ENCODE measurements at regions not wholly inside any gene's neighbourhood (a gene's known extent, or its start where the extent isn't known, plus 50 kb on each side); places are given as distances from the start of the nearest gene placed in this dataset.

DNA sequence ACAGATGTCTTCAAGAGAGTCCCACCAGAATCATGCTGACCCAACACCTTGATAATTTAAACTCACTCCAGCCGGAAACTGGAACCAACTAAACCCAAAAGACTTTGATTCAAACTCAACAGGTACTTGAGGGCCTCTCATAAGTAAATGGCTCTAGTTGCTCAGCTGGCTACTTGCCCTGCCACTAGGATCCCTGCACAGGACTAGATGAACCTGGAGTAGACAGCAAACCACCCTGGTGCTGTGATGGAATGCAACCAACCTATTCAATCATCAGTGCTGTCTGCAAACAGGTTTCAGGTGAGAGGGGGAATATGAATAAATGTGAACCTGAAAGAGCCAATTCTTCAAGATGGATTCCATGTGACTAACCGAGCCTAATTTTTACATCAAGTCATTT is 216.3 kb downstream of the KATNAL1 start:
- TF ChIP-seq, protein P1, sequence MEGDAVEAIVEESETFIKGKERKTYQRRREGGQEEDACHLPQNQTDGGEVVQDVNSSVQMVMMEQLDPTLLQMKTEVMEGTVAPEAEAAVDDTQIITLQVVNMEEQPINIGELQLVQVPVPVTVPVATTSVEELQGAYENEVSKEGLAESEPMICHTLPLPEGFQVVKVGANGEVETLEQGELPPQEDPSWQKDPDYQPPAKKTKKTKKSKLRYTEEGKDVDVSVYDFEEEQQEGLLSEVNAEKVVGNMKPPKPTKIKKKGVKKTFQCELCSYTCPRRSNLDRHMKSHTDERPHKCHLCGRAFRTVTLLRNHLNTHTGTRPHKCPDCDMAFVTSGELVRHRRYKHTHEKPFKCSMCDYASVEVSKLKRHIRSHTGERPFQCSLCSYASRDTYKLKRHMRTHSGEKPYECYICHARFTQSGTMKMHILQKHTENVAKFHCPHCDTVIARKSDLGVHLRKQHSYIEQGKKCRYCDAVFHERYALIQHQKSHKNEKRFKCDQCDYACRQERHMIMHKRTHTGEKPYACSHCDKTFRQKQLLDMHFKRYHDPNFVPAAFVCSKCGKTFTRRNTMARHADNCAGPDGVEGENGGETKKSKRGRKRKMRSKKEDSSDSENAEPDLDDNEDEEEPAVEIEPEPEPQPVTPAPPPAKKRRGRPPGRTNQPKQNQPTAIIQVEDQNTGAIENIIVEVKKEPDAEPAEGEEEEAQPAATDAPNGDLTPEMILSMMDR (IDR thresholded peaks at IDR 0.05): no peak
- no peak for TF ChIP-seq POLR2AphosphoS5 (IDR thresholded peaks at IDR 0.05)
- no peak for TF ChIP-seq POLR2A (IDR thresholded peaks at IDR 0.05)
- TF ChIP-seq EP300 (IDR thresholded peaks at IDR 0.05): no peak
- H3K9me3 ChIP-seq: no peaks in the 10 kb centered on the region

DNA sequence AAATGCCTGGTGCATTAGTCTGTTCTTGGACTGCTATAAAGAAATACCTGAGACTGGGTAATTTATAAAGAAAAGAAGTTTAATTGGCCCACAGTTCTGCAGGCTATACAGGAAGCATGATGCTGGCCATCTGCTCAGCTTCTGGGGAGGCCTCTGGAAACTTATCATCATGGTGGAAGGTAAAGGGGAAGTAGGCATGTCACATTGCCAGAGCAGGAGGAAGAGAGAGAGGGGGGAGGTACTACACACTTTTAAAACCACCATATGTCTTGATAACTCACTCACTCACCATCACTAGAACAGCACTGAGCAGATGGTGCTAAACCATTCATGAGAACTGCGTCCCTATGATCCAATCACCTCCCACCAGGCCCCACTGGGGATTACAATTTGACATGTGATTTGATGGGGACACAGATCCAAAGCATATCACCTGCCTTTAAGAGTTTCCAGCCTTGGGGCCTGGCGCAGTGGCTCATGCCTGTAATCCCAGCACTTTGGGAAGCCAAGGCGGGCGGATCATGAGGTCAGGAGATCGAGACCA is 219.0 kb downstream of the KATNAL1 start:
- no peaks in the 10 kb centered on the region for H3K36me3 ChIP-seq
- 85 to 98% methylated on average over 5 of the region's 5 CpGs for WGBS, 2 donors
- no peaks in the 10 kb centered on the region for H3K9me3 ChIP-seq
- H3K27ac ChIP-seq: no peak overlapping the region
- TF ChIP-seq POLR2A (IDR thresholded peaks at IDR 0.05) (no peak), POLR2AphosphoS5 (IDR thresholded peaks at IDR 0.05) (no peak), EP300 (IDR thresholded peaks at IDR 0.05) (no peak)
- TF ChIP-seq, protein P1 (IDR thresholded peaks at IDR 0.05): no peak
- no peak for DNase-seq
- no peak overlapping the region for H3K4me3 ChIP-seq
- ATAC-seq (ENCODE audit: low FRiP score in 2 of 2): no peak
- H3K4me1 ChIP-seq: no peaks in the 10 kb centered on the region
- no peaks in the 10 kb centered on the region for H3K27me3 ChIP-seq

More for the DNA sequence above, 216.3 kb downstream of the KATNAL1 start:
- H3K27me3 ChIP-seq: no peaks in the 10 kb centered on the region
- WGBS, 2 donors: 55 to 78% methylated on average over 2 of the region's 2 CpGs
- no peaks in the 10 kb centered on the region for H3K36me3 ChIP-seq
- DNase-seq (no peak), ATAC-seq (ENCODE audit: low FRiP score in 2 of 2) (no peak)
- no peak overlapping the region for H3K27ac ChIP-seq
- no peaks in the 10 kb centered on the region for H3K4me1 ChIP-seq
- no peak overlapping the region for H3K4me3 ChIP-seq

DNA sequence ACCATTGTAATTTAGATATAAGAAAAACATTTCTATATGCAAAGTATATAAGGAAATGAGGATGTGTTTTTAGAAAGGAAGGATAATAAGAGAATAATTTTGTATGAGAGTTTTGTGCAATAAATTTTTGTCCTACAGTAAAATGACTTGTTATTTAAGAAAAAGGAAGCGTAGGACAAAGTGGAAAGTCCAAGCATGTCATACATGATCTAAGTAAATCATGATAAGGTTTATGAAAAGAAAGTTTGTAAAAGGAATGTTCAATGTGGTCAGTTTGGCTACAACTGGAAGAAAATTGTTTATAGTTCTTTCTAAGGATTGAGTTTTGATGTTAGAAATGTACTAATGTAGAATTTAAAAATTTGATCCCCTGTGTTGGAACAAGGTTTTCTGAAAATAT is 222.3 kb downstream of the KATNAL1 start:
- DNase-seq: no peak
- no peak overlapping the region for H3K27ac ChIP-seq
- no peaks in the 10 kb centered on the region for H3K4me1 ChIP-seq
- ATAC-seq (ENCODE audit: low FRiP score in 2 of 2): no peak
- H3K27me3 ChIP-seq: no peaks in the 10 kb centered on the region
- no peaks in the 10 kb centered on the region for H3K9me3 ChIP-seq
- no peak for TF ChIP-seq POLR2A (IDR thresholded peaks at IDR 0.05)
- no peaks in the 10 kb centered on the region for H3K36me3 ChIP-seq
- WGBS, 2 donors: 80 to 88% methylated on average over 1 of the region's 1 CpG
- H3K4me3 ChIP-seq: no peak overlapping the region

DNA sequence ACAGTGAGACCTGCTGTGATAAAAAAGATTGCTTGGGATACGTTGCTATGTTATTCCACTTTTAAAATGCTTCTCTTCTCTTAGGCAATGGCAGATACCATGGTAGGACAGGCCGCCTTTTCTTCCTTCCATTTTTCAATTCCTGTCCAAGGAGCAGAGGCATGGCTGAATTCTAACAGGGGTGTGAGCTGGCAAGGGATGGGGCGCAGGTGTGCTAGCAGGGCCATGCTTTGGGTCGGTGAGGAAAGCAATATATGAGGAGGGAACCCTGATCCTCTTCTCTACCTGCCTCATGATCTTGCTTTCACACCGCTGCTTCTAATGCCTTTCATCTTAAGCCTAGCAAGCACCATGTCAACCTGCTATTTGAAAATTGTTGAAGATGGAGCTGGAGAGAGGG is 225.0 kb downstream of the KATNAL1 start:
- Histone ChIP-seq H3K9me3 (no peaks in the 10 kb centered on the region), H3K36me3 (no peaks in the 10 kb centered on the region), H3K27me3 (no peaks in the 10 kb centered on the region), H3K4me1 (no peaks in the 10 kb centered on the region), H3K27ac (no peak overlapping the region), H3K4me3 (no peak overlapping the region)
- ATAC-seq (ENCODE audit: low FRiP score in 2 of 2) (no peak), DNase-seq (no peak)
- 90 to 92% methylated on average over 5 of the region's 5 CpGs for WGBS, 2 donors
- TF ChIP-seq, protein P1 (IDR thresholded peaks at IDR 0.05): no peak
- TF ChIP-seq EP300 (IDR thresholded peaks at IDR 0.05) (no peak), POLR2A (IDR thresholded peaks at IDR 0.05) (no peak), POLR2AphosphoS5 (IDR thresholded peaks at IDR 0.05) (no peak)

DNA sequence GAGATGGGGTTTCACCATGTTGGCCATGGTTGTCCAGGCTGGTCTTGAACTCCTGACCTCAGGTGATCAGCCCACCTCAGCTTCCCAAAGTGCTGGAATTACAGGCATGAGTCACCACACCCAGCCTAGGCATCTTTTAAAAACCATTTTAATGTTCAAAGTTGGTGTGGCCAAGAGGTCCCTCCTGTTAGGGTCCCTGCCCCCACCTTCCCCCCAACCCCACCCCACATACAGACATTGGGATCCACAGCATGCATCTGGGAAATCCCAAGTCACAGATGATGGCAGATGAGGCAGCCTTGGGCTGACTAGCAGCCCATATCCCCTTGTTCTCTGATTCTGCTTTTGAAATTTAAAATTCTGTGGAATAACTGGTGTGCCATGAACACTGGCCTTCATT is 226.0 kb downstream of the KATNAL1 start:
- H3K4me1 ChIP-seq: no peaks in the 10 kb centered on the region
- H3K27me3 ChIP-seq: no peaks in the 10 kb centered on the region
- TF ChIP-seq POLR2AphosphoS5 (IDR thresholded peaks at IDR 0.05) (no peak), POLR2A (IDR thresholded peaks at IDR 0.05) (no peak), EP300 (IDR thresholded peaks at IDR 0.05) (no peak)
- TF ChIP-seq, protein P1 (IDR thresholded peaks at IDR 0.05): no peak
- no peak for ATAC-seq (ENCODE audit: low FRiP score in 2 of 2)
- H3K36me3 ChIP-seq: no peaks in the 10 kb centered on the region
- no peak overlapping the region for H3K27ac ChIP-seq
- DNase-seq: no peak
- no peaks in the 10 kb centered on the region for H3K9me3 ChIP-seq
- H3K4me3 ChIP-seq: no peak overlapping the region

Measured in upper lobe of left lung (tissue), 6 donors.